IMR-90 (cell line): ENCODE measurements at regions not wholly inside any gene's neighbourhood (a gene's known extent, or its start where the extent isn't known, plus 50 kb on each side); places are given as distances from the start of the nearest gene placed in this dataset.

Source experiments
- BHLHE40 ChIP-seq: fragments of 150-350 bp; IDR thresholded peaks from 2 replicates; pipeline ENCODE4 v1.6.1; 2016; ENCODE audit warnings: mild to moderate bottlenecking, low read depth, low read length
- CEBPB ChIP-seq: IDR thresholded peaks from 2 replicates; pipeline ENCODE4 v1.6.1; 2012; ENCODE audit warnings: low read depth, low read length, improper control_type of control experiment
- CHD1 ChIP-seq: IDR thresholded peaks from 2 replicates; pipeline ENCODE4 v1.6.1; 2012; ENCODE audit warnings: low read depth, low read length, improper control_type of control experiment
- FOS ChIP-seq: fragments of 150-350 bp; IDR thresholded peaks from 2 replicates; pipeline ENCODE4 v1.6.1; 2016; ENCODE audit warnings: low read depth, low read length
- MAFK ChIP-seq: IDR thresholded peaks from 2 replicates; pipeline ENCODE4 v1.6.1; 2012; ENCODE audit warnings: low read depth, low read length, improper control_type of control experiment
- MAZ ChIP-seq: IDR thresholded peaks from 2 replicates; pipeline ENCODE4 v1.6.1; 2012; ENCODE audit warnings: low read depth, mild to moderate bottlenecking, low read length, improper control_type of control experiment, moderate library complexity, borderline replicate concordance
- MXI1 ChIP-seq: IDR thresholded peaks from 2 replicates; pipeline ENCODE4 v1.6.1; 2012; ENCODE audit warnings: low read depth, mild to moderate bottlenecking, low read length, moderate library complexity, borderline replicate concordance
- POLR2A ChIP-seq: IDR thresholded peaks from 2 replicates; pipeline ENCODE4 v1.6.1; 2012; ENCODE audit warnings: mild to moderate bottlenecking, low read depth, low read length
- RAD21 ChIP-seq: IDR thresholded peaks from 2 replicates; pipeline ENCODE4 v1.6.1; 2012; ENCODE audit warnings: low read length, improper control_type of control experiment
- RCOR1 ChIP-seq: IDR thresholded peaks from 2 replicates; pipeline ENCODE4 v1.6.1; 2012; ENCODE audit warnings: mild to moderate bottlenecking, low read length, improper control_type of control experiment; ENCODE audit not compliant: insufficient replicate concordance
- TF ChIP-seq, protein P1 (sequence below): conservative IDR thresholded peaks from 2 replicates; pipeline ENCODE4 v1.5.1; 2012; ENCODE audit warnings: mild to moderate bottlenecking, low read depth, low read length, improper control_type of control experiment
- TF ChIP-seq, protein P2 (sequence below): fragments of 150-350 bp; IDR thresholded peaks from 2 replicates; pipeline ENCODE4 v1.6.1; 2017; ENCODE audit warnings: mild to moderate bottlenecking, antibody characterized with exemption, low read length, low read depth

DNA sequence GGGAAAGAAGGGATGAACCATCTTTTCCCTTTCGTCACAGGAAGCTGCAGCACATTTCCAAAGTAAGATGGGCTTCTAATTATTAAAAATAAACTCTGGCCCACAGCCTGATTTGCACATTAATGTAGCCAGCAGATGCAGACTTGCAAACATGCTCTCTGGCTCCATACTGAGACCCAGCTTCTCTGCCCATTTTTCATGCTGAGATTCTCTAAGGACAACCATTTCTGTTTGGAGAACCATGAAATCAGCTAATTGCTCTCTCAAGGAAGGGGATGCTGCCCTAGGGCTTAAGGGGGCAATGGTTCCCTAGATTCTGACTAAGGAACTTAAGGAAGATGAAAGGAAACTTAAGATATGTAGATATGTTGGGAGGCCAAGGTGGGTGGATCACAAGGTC, 63.0 kb upstream of the CES5A start:
- TF ChIP-seq, protein P1, sequence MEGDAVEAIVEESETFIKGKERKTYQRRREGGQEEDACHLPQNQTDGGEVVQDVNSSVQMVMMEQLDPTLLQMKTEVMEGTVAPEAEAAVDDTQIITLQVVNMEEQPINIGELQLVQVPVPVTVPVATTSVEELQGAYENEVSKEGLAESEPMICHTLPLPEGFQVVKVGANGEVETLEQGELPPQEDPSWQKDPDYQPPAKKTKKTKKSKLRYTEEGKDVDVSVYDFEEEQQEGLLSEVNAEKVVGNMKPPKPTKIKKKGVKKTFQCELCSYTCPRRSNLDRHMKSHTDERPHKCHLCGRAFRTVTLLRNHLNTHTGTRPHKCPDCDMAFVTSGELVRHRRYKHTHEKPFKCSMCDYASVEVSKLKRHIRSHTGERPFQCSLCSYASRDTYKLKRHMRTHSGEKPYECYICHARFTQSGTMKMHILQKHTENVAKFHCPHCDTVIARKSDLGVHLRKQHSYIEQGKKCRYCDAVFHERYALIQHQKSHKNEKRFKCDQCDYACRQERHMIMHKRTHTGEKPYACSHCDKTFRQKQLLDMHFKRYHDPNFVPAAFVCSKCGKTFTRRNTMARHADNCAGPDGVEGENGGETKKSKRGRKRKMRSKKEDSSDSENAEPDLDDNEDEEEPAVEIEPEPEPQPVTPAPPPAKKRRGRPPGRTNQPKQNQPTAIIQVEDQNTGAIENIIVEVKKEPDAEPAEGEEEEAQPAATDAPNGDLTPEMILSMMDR, result no peak
- no peak for TF ChIP-seq POLR2A
- TF ChIP-seq RAD21, result no peak
- TF ChIP-seq CHD1, result no peak
- TF ChIP-seq CEBPB, result no peak
- no peak for TF ChIP-seq BHLHE40
- TF ChIP-seq, protein P2, sequence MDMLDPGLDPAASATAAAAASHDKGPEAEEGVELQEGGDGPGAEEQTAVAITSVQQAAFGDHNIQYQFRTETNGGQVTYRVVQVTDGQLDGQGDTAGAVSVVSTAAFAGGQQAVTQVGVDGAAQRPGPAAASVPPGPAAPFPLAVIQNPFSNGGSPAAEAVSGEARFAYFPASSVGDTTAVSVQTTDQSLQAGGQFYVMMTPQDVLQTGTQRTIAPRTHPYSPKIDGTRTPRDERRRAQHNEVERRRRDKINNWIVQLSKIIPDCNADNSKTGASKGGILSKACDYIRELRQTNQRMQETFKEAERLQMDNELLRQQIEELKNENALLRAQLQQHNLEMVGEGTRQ, result no peak
- TF ChIP-seq FOS, result no peak
- no peak for TF ChIP-seq MAZ
- no peak for TF ChIP-seq MXI1
- TF ChIP-seq MAFK, result no peak
- no peak for TF ChIP-seq RCOR1
